ENCODE measurements at regions not wholly inside any gene's neighbourhood (a gene's known extent, or its start where the extent isn't known, plus 50 kb on each side); places are given as distances from the start of the nearest gene placed in this dataset.

GRCh38 chr3:193129607-193130006 is 111.4 kb upstream of the PLAAT1 start:
- TF ChIP-seq, protein P1, sequence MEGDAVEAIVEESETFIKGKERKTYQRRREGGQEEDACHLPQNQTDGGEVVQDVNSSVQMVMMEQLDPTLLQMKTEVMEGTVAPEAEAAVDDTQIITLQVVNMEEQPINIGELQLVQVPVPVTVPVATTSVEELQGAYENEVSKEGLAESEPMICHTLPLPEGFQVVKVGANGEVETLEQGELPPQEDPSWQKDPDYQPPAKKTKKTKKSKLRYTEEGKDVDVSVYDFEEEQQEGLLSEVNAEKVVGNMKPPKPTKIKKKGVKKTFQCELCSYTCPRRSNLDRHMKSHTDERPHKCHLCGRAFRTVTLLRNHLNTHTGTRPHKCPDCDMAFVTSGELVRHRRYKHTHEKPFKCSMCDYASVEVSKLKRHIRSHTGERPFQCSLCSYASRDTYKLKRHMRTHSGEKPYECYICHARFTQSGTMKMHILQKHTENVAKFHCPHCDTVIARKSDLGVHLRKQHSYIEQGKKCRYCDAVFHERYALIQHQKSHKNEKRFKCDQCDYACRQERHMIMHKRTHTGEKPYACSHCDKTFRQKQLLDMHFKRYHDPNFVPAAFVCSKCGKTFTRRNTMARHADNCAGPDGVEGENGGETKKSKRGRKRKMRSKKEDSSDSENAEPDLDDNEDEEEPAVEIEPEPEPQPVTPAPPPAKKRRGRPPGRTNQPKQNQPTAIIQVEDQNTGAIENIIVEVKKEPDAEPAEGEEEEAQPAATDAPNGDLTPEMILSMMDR (IDR thresholded peaks at IDR 0.05) = no peak
- no peak for TF ChIP-seq ZFX (IDR thresholded peaks at IDR 0.05; ENCODE audit: borderline replicate concordance)
